Activated CD4-positive, alpha-beta memory T cell treated with anti-CD3 and anti-CD28 coated beads, Interleukin-2, amount 10 ng/mL, durations not matched to agents 7 days and 5 days (primary cell): ENCODE measurements at regions not wholly inside any gene's neighbourhood (a gene's known extent, or its start where the extent isn't known, plus 50 kb on each side); places are given as distances from the start of the nearest gene placed in this dataset.
"Not testable (repeated sequence)": the region's sequence is repeated elsewhere in the genome, so short reads cannot be mapped to it uniquely, and the experiment has no call there.

Source experiments
- CTCF ChIA-PET: fragments of 350-600 bp; sonication (Branson Sonifier 250); formaldehyde crosslinking; loops from one replicate; lab custom pipeline; 2021; ENCODE audit warnings: antibody characterized with exemption, inconsistent platforms; lab: Charles Lee
- POLR2A ChIA-PET: fragments of 350-600 bp; sonication (Branson Sonifier 250); formaldehyde crosslinking; loops from one replicate; lab custom pipeline; 2021; ENCODE audit warnings: antibody characterized with exemption; lab: Charles Lee
- DNase-seq: peaks from one replicate; pipeline ENCODE4 v3.0.0-alpha.2; 2020
- H3K27ac Mint-ChIP-seq: one replicate; pipeline ENCODE4 v1.8.0; 2021; ENCODE audit warnings: mild to moderate bottlenecking, mixed read lengths
- H3K27me3 Mint-ChIP-seq: one replicate; pipeline ENCODE4 v1.8.0; 2021; ENCODE audit warnings: mixed read lengths
- H3K36me3 Mint-ChIP-seq: one replicate; pipeline ENCODE4 v1.8.0; 2021; ENCODE audit warnings: low read depth, mixed read lengths
- H3K4me1 Mint-ChIP-seq: one replicate; pipeline ENCODE4 v1.8.0; 2021; ENCODE audit warnings: mixed read lengths
- H3K4me3 Mint-ChIP-seq: one replicate; pipeline ENCODE4 v1.8.0; 2021; ENCODE audit warnings: mild to moderate bottlenecking, mixed read lengths
- H3K9me3 Mint-ChIP-seq: one replicate; pipeline ENCODE4 v1.8.0; 2021; ENCODE audit warnings: mixed read lengths

GRCh38 chr14:52202151-52202550, 65.3 kb upstream of the PTGDR start:
- no peaks in the 10 kb centered on the region for H3K36me3 Mint-ChIP-seq
- H3K27ac Mint-ChIP-seq, result no peak overlapping the region
- no peak for DNase-seq
- ChIA-PET CTCF (interaction anchor here (0.6 kb wide), 1 partner anchor 54 kb away, joined by 4 read pairs; no protein-coding TSS in a partner anchor), POLR2A (no interaction called here)
- peaks cover 12% of the 10 kb centered on the region for H3K9me3 Mint-ChIP-seq
- no peaks in the 10 kb centered on the region for H3K27me3 Mint-ChIP-seq
- H3K4me1 Mint-ChIP-seq, result no peaks in the 10 kb centered on the region
- no peak overlapping the region for H3K4me3 Mint-ChIP-seq

- ChIA-PET POLR2A (no interaction called here), CTCF (no interaction called here)
- no peaks in the 10 kb centered on the region for H3K36me3 Mint-ChIP-seq
- no peak for DNase-seq
- H3K4me3 Mint-ChIP-seq, result no peak overlapping the region
- H3K27me3 Mint-ChIP-seq, result peaks cover 2% of the 10 kb centered on the region
- peaks cover 2% of the 10 kb centered on the region for H3K4me1 Mint-ChIP-seq
- H3K27ac Mint-ChIP-seq, result no peak overlapping the region
- peaks cover 13% of the 10 kb centered on the region for H3K9me3 Mint-ChIP-seq
Measured at GRCh38 chr14:52190337-52190931, 77.1 kb upstream of the PTGDR start.

GRCh38 chr14:52189325-52189724, 78.2 kb upstream of the PTGDR start:
- peaks cover 2% of the 10 kb centered on the region for H3K4me1 Mint-ChIP-seq
- no peak overlapping the region for H3K4me3 Mint-ChIP-seq
- H3K27me3 Mint-ChIP-seq, result peaks cover 2% of the 10 kb centered on the region
- DNase-seq, result no peak
- ChIA-PET POLR2A (no interaction called here), CTCF (no interaction called here)
- H3K27ac Mint-ChIP-seq, result no peak overlapping the region
- no peaks in the 10 kb centered on the region for H3K36me3 Mint-ChIP-seq
- H3K9me3 Mint-ChIP-seq, result peaks cover 10% of the 10 kb centered on the region

- Mint-ChIP-seq H3K27me3 (peaks cover 2% of the 10 kb centered on the region), H3K4me1 (peaks cover 2% of the 10 kb centered on the region), H3K9me3 (peaks cover 10% of the 10 kb centered on the region), H3K4me3 (no peak overlapping the region), H3K36me3 (no peaks in the 10 kb centered on the region), H3K27ac (no peak overlapping the region)
- DNase-seq, result no peak
- POLR2A ChIA-PET, result interaction anchor here (0.7 kb wide), 1 partner anchor 319 kb away, joined by 3 read pairs; no protein-coding TSS in a partner anchor
- CTCF ChIA-PET, result no interaction called here
Measured at GRCh38 chr14:52188381-52188780, 79.1 kb upstream of the PTGDR start.

- peaks cover 2% of the 10 kb centered on the region for H3K4me1 Mint-ChIP-seq
- peaks cover 3% of the 10 kb centered on the region for H3K36me3 Mint-ChIP-seq
- peaks cover 21% of the 10 kb centered on the region for H3K9me3 Mint-ChIP-seq
- no peak overlapping the region for H3K4me3 Mint-ChIP-seq
- no peak for DNase-seq
- H3K27ac Mint-ChIP-seq, result no peak overlapping the region
- ChIA-PET POLR2A (no interaction called here), CTCF (no interaction called here)
- H3K27me3 Mint-ChIP-seq, result peaks cover 2% of the 10 kb centered on the region
Measured at GRCh38 chr14:52185178-52185577, 82.3 kb upstream of the PTGDR start.

- peaks cover 3% of the 10 kb centered on the region for H3K36me3 Mint-ChIP-seq
- H3K27ac Mint-ChIP-seq, result no peak overlapping the region
- peaks cover 2% of the 10 kb centered on the region for H3K27me3 Mint-ChIP-seq
- DNase-seq, result no peak
- ChIA-PET POLR2A (no interaction called here), CTCF (no interaction called here)
- peaks cover 20% of the 10 kb centered on the region for H3K9me3 Mint-ChIP-seq
- no peaks in the 10 kb centered on the region for H3K4me1 Mint-ChIP-seq
- no peak overlapping the region for H3K4me3 Mint-ChIP-seq
Measured at GRCh38 chr14:52182853-52183252, 84.6 kb upstream of the PTGDR start.

GRCh38 chr14:52179141-52179790, 88.2 kb upstream of the PTGDR start:
- H3K9me3 Mint-ChIP-seq, result peaks cover 34% of the 10 kb centered on the region
- H3K27ac Mint-ChIP-seq, result no peak overlapping the region
- CTCF ChIA-PET, result interaction anchor here (1.2 kb wide), 1 partner anchor 10 kb away, joined by 3 read pairs; no protein-coding TSS in a partner anchor
- peaks cover 20% of the 10 kb centered on the region for H3K4me1 Mint-ChIP-seq
- DNase-seq, result no peak
- H3K27me3 Mint-ChIP-seq, result no peaks in the 10 kb centered on the region
- POLR2A ChIA-PET, result no interaction called here
- H3K4me3 Mint-ChIP-seq, result no peak overlapping the region
- H3K36me3 Mint-ChIP-seq, result peaks cover 8% of the 10 kb centered on the region

GRCh38 chr14:52175982-52176502, 91.5 kb upstream of the PTGDR start:
- Mint-ChIP-seq H3K27ac (peak overlapping the region; percentile 68), H3K36me3 (peaks cover 12% of the 10 kb centered on the region), H3K4me1 (peaks cover 20% of the 10 kb centered on the region), H3K27me3 (no peaks in the 10 kb centered on the region), H3K4me3 (no peak overlapping the region), H3K9me3 (peaks cover 47% of the 10 kb centered on the region)
- ChIA-PET POLR2A (interaction anchor here (2.5 kb wide), 1 partner anchor 11 kb away, joined by 7 read pairs; no protein-coding TSS in a partner anchor), CTCF (interaction anchor here (0.6 kb wide), 1 partner anchor 89 kb away, joined by 5 read pairs; no protein-coding TSS in a partner anchor)
- DNase-seq, result peak; percentile 23

- peaks cover 41% of the 10 kb centered on the region for H3K9me3 Mint-ChIP-seq
Measured at GRCh38 chr14:52171932-52172331, 95.6 kb upstream of the PTGDR start.

GRCh38 chr14:52166822-52167221, 98.0 kb upstream of the NID2 start:
- Mint-ChIP-seq H3K4me1 (no peaks in the 10 kb centered on the region), H3K36me3 (peaks cover 4% of the 10 kb centered on the region), H3K27ac (no peak overlapping the region), H3K27me3 (no peaks in the 10 kb centered on the region), H3K9me3 (peaks cover 17% of the 10 kb centered on the region), H3K4me3 (no peak overlapping the region)
- ChIA-PET CTCF (interaction anchor here (0.8 kb wide), 1 partner anchor 121 kb away, joined by 3 read pairs; no protein-coding TSS in a partner anchor), POLR2A (no interaction called here)
- no peak for DNase-seq

More at GRCh38 chr14:52171932-52172331, 95.6 kb upstream of the PTGDR start:
- DNase-seq, H3K27ac Mint-ChIP-seq, CTCF ChIA-PET, H3K27me3 Mint-ChIP-seq, H3K4me3 Mint-ChIP-seq, POLR2A ChIA-PET: not testable (repeated sequence)
- Mint-ChIP-seq H3K4me1 (peaks cover 17% of the 10 kb centered on the region), H3K36me3 (peaks cover 10% of the 10 kb centered on the region)

GRCh38 chr14:52155651-52156213, 86.9 kb upstream of the NID2 start:
- POLR2A ChIA-PET, result no interaction called here
- H3K36me3 Mint-ChIP-seq, result peaks cover 4% of the 10 kb centered on the region
- no peak overlapping the region for H3K4me3 Mint-ChIP-seq
- H3K4me1 Mint-ChIP-seq, result peaks cover 18% of the 10 kb centered on the region
- H3K27me3 Mint-ChIP-seq, result peaks cover 9% of the 10 kb centered on the region
- no peaks in the 10 kb centered on the region for H3K9me3 Mint-ChIP-seq
- no peak overlapping the region for H3K27ac Mint-ChIP-seq
- CTCF ChIA-PET, result no interaction called here
- no peak for DNase-seq

- H3K36me3 Mint-ChIP-seq, result no peaks in the 10 kb centered on the region
- no peak overlapping the region for H3K4me3 Mint-ChIP-seq
- H3K27me3 Mint-ChIP-seq, result peaks cover 3% of the 10 kb centered on the region
- POLR2A ChIA-PET, result no interaction called here
- H3K4me1 Mint-ChIP-seq, result peaks cover 18% of the 10 kb centered on the region
- no peaks in the 10 kb centered on the region for H3K9me3 Mint-ChIP-seq
- CTCF ChIA-PET, result interaction anchor here (0.8 kb wide), 1 partner anchor 420 kb away, joined by 3 read pairs; no protein-coding TSS in a partner anchor
- no peak for DNase-seq
- H3K27ac Mint-ChIP-seq, result no peak overlapping the region
Measured at GRCh38 chr14:52154992-52155650, 86.3 kb upstream of the NID2 start.

- Mint-ChIP-seq H3K27me3 (peaks cover 6% of the 10 kb centered on the region), H3K27ac (no peak overlapping the region), H3K4me1 (peaks cover 18% of the 10 kb centered on the region), H3K4me3 (no peak overlapping the region), H3K36me3 (no peaks in the 10 kb centered on the region), H3K9me3 (no peaks in the 10 kb centered on the region)
- ChIA-PET CTCF (interaction anchor here (0.7 to 0.8 kb wide), 2 partner anchors 14 to 421 kb away, joined by 3 read pairs; no protein-coding TSS in a partner anchor), POLR2A (no interaction called here)
- no peak for DNase-seq
Measured at GRCh38 chr14:52153939-52154338, 85.1 kb upstream of the NID2 start.
